GM23338 (cell line): ENCODE measurements at regions not wholly inside any gene's neighbourhood (a gene's known extent, or its start where the extent isn't known, plus 50 kb on each side); places are given as distances from the start of the nearest gene placed in this dataset.

Source experiments
- ATAC-seq: fragments of 200-7000 bp; cut with Tn5 transposase; 3 replicates; pipeline ENCODE4 v1.9.1; 2020
- DNase-seq: peaks from one replicate; pipeline ENCODE4 v3.0.0-alpha.2; 2015; ENCODE audit warnings: low spot score
- H2AFZ ChIP-seq: fragments of 200-600 bp; sonication (generic); 2 replicates; pipeline ENCODE4 v1.8.0; 2016; ENCODE audit warnings: antibody characterized with exemption, mild to moderate bottlenecking, moderate library complexity
- H3F3A ChIP-seq: fragments of 200-600 bp; sonication (generic); replicated peaks from 2 replicates; pipeline ENCODE4 v1.8.0; 2017; ENCODE audit warnings: antibody characterized with exemption, mixed run types, low read depth
- H3K27ac ChIP-seq: fragments of 200-600 bp; sonication (generic); 2 replicates; pipeline ENCODE4 v1.6.1; 2016; ENCODE audit warnings: low read depth
- H3K27me3 ChIP-seq: fragments of 200-600 bp; sonication (generic); 2 replicates; pipeline ENCODE4 v1.8.0; 2016; ENCODE audit warnings: mild to moderate bottlenecking, mixed run types, moderate library complexity; ENCODE audit not compliant: insufficient read depth
- H3K36me3 ChIP-seq: fragments of 200-600 bp; sonication (generic); 2 replicates; pipeline ENCODE4 v1.8.0; 2016; ENCODE audit warnings: mild to moderate bottlenecking; ENCODE audit not compliant: insufficient read depth
- H3K4me1 ChIP-seq: fragments of 200-600 bp; sonication (generic); 2 replicates; pipeline ENCODE4 v1.8.0; 2016; ENCODE audit warnings: mild to moderate bottlenecking, moderate library complexity; ENCODE audit not compliant: insufficient read depth
- H3K4me2 ChIP-seq: fragments of 200-600 bp; sonication (generic); 2 replicates; pipeline ENCODE4 v1.7.1; 2017; ENCODE audit warnings: mixed run types
- H3K4me3 ChIP-seq: fragments of 200-600 bp; sonication (generic); 2 replicates; pipeline ENCODE4 v1.6.1; 2016; ENCODE audit warnings: mixed run types
- H3K79me2 ChIP-seq: fragments of 200-600 bp; sonication (generic); replicated peaks from 2 replicates; pipeline ENCODE4 v1.8.0; 2017; ENCODE audit warnings: mild to moderate bottlenecking; ENCODE audit not compliant: insufficient read depth
- H3K9me2 ChIP-seq: fragments of 200-600 bp; sonication (generic); 2 replicates; pipeline ENCODE4 v1.8.0; 2017; ENCODE audit not compliant: insufficient read depth
- H4K20me1 ChIP-seq: fragments of 200-600 bp; sonication (generic); replicated peaks from 2 replicates; pipeline ENCODE4 v1.8.0; 2017; ENCODE audit warnings: mild to moderate bottlenecking; ENCODE audit not compliant: insufficient read depth
- H3K27ac Mint-ChIP-seq: 2 replicates; pipeline ENCODE4 v1.8.0; 2020; ENCODE audit warnings: inconsistent platforms, mild to moderate bottlenecking, moderate library complexity, mixed read lengths
- H3K27me3 Mint-ChIP-seq: 3 replicates; pipeline ENCODE4 v1.8.0; 2022; ENCODE audit warnings: low read depth, mild to moderate bottlenecking, moderate library complexity, mixed read lengths, inconsistent platforms; ENCODE audit not compliant: insufficient read depth, poor library complexity
- H3K36me3 Mint-ChIP-seq: 3 replicates; pipeline ENCODE4 v1.8.0; 2021; ENCODE audit warnings: low read depth, mild to moderate bottlenecking, inconsistent platforms, moderate library complexity, mixed read lengths
- H3K4me1 Mint-ChIP-seq: 3 replicates; pipeline ENCODE4 v1.8.0; 2020; ENCODE audit warnings: mild to moderate bottlenecking, inconsistent platforms, mixed read lengths
- H3K4me3 Mint-ChIP-seq: 3 replicates; pipeline ENCODE4 v1.8.0; 2021; ENCODE audit warnings: moderate library complexity, mild to moderate bottlenecking, inconsistent platforms, mixed read lengths
- H3K9me3 Mint-ChIP-seq: 3 replicates; pipeline ENCODE4 v1.8.0; 2020; ENCODE audit warnings: moderate library complexity, mild to moderate bottlenecking, inconsistent platforms, mixed read lengths
- CREB1 ChIP-seq: fragments of 250-450 bp; sonication (Bioruptor Pico); IDR thresholded peaks from 2 replicates; pipeline ENCODE4 v1.5.0; 2020; ENCODE audit warnings: low read depth, mild to moderate bottlenecking, moderate library complexity
- EZH2 ChIP-seq: fragments of 200-600 bp; sonication (generic); IDR thresholded peaks from one replicate; pipeline ENCODE4 v1.8.0; 2017; ENCODE audit warnings: antibody characterized with exemption, mild to moderate bottlenecking, low read depth; ENCODE audit not compliant: unreplicated experiment
- EZH2phosphoT487 ChIP-seq: fragments of 200-600 bp; sonication (generic); IDR thresholded peaks from one replicate; pipeline ENCODE4 v1.8.1; 2018; ENCODE audit warnings: antibody characterized with exemption; ENCODE audit not compliant: unreplicated experiment
- JUNB ChIP-seq: IDR thresholded peaks from one replicate; pipeline ENCODE4 v1.6.1; 2016; ENCODE audit warnings: antibody characterized with exemption; ENCODE audit not compliant: unreplicated experiment
- NANOG ChIP-seq: IDR thresholded peaks from 2 replicates; pipeline ENCODE4 v1.6.1; 2016; ENCODE audit warnings: antibody characterized with exemption, borderline replicate concordance
- POLR2AphosphoS5 ChIP-seq: IDR thresholded peaks from 2 replicates; pipeline ENCODE4 v1.6.1; 2016; ENCODE audit warnings: antibody characterized with exemption, low read depth
- STAT1 ChIP-seq: IDR thresholded peaks from one replicate; pipeline ENCODE4 v1.6.1; 2016; ENCODE audit warnings: antibody characterized with exemption; ENCODE audit not compliant: unreplicated experiment
- ZNF114 ChIP-seq: fragments of 250-450 bp; sonication (Bioruptor Pico); IDR thresholded peaks from 2 replicates; pipeline ENCODE4 v1.5.0; 2020; ENCODE audit warnings: mild to moderate bottlenecking, moderate library complexity
- ZNF331 ChIP-seq: fragments of 250-450 bp; sonication (Bioruptor Pico); IDR thresholded peaks from 2 replicates; pipeline ENCODE4 v1.5.0; 2020; ENCODE audit warnings: low read depth, mild to moderate bottlenecking, moderate library complexity
- TF ChIP-seq, protein P1 (sequence below): fragments of 250-450 bp; sonication (Bioruptor Pico); IDR thresholded peaks from 2 replicates; pipeline ENCODE4 v1.5.0; 2020; ENCODE audit warnings: mild to moderate bottlenecking, moderate library complexity
- TF ChIP-seq, protein P2 (sequence below): IDR thresholded peaks from 2 replicates; pipeline ENCODE4 v1.6.1; 2016; ENCODE audit warnings: antibody characterized with exemption
- TF ChIP-seq, protein P3 (sequence below): IDR thresholded peaks from one replicate; pipeline ENCODE4 v1.6.1; 2018; ENCODE audit warnings: antibody characterized with exemption; ENCODE audit not compliant: unreplicated experiment

DNA sequence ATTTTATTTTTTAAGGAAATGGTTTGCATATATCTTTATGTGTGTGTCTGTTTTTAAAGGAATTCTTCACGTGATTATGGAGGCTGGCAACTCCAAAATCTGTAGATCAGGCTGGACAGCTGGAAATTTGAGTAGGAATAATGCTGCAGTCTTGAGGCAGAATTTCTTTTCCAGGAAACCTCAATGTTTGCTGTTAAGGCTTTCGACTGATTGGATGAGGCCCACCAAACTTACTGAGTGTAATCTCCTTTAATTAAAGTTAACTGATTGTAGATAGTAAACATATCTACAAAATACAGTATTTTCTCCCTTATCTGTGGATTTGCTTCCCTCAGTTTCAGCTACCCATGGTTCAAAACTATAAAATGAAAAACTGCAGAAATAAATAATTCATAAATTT lies 883.1 kb downstream of the TTLL7 start (continued):
- TF ChIP-seq, protein P1, sequence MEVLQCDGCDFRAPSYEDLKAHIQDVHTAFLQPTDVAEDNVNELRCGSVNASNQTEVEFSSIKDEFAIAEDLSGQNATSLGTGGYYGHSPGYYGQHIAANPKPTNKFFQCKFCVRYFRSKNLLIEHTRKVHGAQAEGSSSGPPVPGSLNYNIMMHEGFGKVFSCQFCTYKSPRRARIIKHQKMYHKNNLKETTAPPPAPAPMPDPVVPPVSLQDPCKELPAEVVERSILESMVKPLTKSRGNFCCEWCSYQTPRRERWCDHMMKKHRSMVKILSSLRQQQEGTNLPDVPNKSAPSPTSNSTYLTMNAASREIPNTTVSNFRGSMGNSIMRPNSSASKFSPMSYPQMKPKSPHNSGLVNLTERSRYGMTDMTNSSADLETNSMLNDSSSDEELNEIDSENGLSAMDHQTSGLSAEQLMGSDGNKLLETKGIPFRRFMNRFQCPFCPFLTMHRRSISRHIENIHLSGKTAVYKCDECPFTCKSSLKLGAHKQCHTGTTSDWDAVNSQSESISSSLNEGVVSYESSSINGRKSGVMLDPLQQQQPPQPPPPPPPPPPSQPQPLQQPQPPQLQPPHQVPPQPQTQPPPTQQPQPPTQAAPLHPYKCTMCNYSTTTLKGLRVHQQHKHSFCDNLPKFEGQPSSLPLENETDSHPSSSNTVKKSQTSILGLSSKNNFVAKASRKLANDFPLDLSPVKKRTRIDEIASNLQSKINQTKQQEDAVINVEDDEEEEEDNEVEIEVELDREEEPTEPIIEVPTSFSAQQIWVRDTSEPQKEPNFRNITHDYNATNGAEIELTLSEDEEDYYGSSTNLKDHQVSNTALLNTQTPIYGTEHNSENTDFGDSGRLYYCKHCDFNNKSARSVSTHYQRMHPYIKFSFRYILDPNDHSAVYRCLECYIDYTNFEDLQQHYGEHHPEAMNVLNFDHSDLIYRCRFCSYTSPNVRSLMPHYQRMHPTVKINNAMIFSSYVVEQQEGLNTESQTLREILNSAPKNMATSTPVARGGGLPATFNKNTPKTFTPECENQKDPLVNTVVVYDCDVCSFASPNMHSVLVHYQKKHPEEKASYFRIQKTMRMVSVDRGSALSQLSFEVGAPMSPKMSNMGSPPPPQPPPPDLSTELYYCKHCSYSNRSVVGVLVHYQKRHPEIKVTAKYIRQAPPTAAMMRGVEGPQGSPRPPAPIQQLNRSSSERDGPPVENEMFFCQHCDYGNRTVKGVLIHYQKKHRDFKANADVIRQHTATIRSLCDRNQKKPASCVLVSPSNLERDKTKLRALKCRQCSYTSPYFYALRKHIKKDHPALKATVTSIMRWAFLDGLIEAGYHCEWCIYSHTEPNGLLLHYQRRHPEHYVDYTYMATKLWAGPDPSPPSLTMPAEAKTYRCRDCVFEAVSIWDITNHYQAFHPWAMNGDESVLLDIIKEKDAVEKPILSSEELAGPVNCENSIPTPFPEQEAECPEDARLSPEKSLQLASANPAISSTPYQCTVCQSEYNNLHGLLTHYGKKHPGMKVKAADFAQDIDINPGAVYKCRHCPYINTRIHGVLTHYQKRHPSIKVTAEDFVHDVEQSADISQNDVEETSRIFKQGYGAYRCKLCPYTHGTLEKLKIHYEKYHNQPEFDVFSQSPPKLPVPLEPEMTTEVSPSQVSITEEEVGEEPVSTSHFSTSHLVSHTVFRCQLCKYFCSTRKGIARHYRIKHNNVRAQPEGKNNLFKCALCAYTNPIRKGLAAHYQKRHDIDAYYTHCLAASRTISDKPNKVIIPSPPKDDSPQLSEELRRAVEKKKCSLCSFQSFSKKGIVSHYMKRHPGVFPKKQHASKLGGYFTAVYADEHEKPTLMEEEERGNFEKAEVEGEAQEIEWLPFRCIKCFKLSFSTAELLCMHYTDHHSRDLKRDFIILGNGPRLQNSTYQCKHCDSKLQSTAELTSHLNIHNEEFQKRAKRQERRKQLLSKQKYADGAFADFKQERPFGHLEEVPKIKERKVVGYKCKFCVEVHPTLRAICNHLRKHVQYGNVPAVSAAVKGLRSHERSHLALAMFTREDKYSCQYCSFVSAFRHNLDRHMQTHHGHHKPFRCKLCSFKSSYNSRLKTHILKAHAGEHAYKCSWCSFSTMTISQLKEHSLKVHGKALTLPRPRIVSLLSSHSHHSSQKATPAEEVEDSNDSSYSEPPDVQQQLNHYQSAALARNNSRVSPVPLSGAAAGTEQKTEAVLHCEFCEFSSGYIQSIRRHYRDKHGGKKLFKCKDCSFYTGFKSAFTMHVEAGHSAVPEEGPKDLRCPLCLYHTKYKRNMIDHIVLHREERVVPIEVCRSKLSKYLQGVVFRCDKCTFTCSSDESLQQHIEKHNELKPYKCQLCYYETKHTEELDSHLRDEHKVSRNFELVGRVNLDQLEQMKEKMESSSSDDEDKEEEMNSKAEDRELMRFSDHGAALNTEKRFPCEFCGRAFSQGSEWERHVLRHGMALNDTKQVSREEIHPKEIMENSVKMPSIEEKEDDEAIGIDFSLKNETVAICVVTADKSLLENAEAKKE, result no peak
- no peak for TF ChIP-seq EZH2
- no peak for TF ChIP-seq JUNB
- TF ChIP-seq ZNF114 (CRISPR knock-in tag), result no peak

DNA sequence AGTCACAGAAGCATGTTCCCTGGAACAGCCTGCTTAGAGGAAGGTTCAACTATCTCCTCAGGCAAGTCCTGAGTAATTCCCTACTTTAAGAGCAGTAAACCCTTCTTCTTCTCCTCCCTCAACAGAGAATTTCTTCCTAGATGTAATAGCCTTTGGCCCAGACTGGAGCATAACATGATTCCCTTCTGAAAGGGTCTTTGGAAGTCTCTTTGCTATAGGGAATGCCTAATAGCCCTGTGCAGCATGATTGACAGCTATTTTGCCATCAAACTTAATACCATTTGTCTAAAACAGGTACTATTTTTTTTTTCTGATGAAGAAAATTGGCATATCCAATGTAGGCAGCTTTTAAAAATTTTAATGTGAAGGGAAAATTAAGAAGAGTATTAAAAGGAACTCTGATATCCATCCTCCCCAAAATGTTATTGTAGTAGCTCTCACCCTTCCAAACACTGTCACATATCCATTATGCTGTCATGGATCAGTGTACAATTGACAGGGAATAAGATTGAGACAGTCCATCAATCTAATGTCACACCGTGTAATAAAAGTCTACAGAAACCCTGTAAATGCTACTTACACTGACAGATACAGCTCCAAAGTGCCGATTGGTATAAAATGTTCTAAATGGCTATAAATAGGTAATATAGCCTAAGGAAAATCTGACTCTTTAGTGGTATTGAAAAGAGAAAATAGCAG lies 884.6 kb downstream of the TTLL7 start:
- no peak overlapping the region for H3K4me3 Mint-ChIP-seq
- Histone ChIP-seq H3K79me2 (no peaks in the 10 kb centered on the region), H3K27ac (no peak overlapping the region), H4K20me1 (no peaks in the 10 kb centered on the region), H2AFZ (no peak overlapping the region), H3K4me3 (no peak overlapping the region), H3K4me1 (peaks cover 9% of the 10 kb centered on the region; the same call in 1 of the 2 replicates), H3K36me3 (no peaks in the 10 kb centered on the region), H3K27me3 (no peaks in the 10 kb centered on the region), H3K4me2 (no peak overlapping the region), H3K9me2 (no peaks in the 10 kb centered on the region), H3F3A (no peaks in the 10 kb centered on the region)
- H3K36me3 Mint-ChIP-seq, result no peaks in the 10 kb centered on the region
- ATAC-seq (no peak), DNase-seq (no peak)
- H3K9me3 Mint-ChIP-seq, result no peaks in the 10 kb centered on the region
- H3K4me1 Mint-ChIP-seq, result peaks cover 15% of the 10 kb centered on the region
- H3K27me3 Mint-ChIP-seq, result no peaks in the 10 kb centered on the region
- H3K27ac Mint-ChIP-seq, result no peak overlapping the region
- TF ChIP-seq, protein P2, sequence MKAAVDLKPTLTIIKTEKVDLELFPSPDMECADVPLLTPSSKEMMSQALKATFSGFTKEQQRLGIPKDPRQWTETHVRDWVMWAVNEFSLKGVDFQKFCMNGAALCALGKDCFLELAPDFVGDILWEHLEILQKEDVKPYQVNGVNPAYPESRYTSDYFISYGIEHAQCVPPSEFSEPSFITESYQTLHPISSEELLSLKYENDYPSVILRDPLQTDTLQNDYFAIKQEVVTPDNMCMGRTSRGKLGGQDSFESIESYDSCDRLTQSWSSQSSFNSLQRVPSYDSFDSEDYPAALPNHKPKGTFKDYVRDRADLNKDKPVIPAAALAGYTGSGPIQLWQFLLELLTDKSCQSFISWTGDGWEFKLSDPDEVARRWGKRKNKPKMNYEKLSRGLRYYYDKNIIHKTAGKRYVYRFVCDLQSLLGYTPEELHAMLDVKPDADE, result no peak
- TF ChIP-seq NANOG, result no peak
- TF ChIP-seq, protein P3, sequence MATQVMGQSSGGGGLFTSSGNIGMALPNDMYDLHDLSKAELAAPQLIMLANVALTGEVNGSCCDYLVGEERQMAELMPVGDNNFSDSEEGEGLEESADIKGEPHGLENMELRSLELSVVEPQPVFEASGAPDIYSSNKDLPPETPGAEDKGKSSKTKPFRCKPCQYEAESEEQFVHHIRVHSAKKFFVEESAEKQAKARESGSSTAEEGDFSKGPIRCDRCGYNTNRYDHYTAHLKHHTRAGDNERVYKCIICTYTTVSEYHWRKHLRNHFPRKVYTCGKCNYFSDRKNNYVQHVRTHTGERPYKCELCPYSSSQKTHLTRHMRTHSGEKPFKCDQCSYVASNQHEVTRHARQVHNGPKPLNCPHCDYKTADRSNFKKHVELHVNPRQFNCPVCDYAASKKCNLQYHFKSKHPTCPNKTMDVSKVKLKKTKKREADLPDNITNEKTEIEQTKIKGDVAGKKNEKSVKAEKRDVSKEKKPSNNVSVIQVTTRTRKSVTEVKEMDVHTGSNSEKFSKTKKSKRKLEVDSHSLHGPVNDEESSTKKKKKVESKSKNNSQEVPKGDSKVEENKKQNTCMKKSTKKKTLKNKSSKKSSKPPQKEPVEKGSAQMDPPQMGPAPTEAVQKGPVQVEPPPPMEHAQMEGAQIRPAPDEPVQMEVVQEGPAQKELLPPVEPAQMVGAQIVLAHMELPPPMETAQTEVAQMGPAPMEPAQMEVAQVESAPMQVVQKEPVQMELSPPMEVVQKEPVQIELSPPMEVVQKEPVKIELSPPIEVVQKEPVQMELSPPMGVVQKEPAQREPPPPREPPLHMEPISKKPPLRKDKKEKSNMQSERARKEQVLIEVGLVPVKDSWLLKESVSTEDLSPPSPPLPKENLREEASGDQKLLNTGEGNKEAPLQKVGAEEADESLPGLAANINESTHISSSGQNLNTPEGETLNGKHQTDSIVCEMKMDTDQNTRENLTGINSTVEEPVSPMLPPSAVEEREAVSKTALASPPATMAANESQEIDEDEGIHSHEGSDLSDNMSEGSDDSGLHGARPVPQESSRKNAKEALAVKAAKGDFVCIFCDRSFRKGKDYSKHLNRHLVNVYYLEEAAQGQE, result no peak
- TF ChIP-seq ZNF331, result no peak
- no peak for TF ChIP-seq EZH2
- no peak for TF ChIP-seq POLR2AphosphoS5
- no peak for TF ChIP-seq EZH2phosphoT487
- TF ChIP-seq STAT1, result no peak
- TF ChIP-seq ZNF114 (CRISPR knock-in tag), result no peak
- TF ChIP-seq CREB1 (CRISPR knock-in tag), result no peak
- TF ChIP-seq JUNB, result no peak
